IMR-90 (cell line): ENCODE measurements at regions not wholly inside any gene's neighbourhood (a gene's known extent, or its start where the extent isn't known, plus 50 kb on each side); places are given as distances from the start of the nearest gene placed in this dataset.
A peak's percentile ranks its signal among the peaks of the same experiment; 100 is the strongest.

Experiments
- ATAC-seq: fragments of 200-7000 bp; cut with Tn5 transposase; 2 replicates; pipeline ENCODE4 v1.9.1; 2020; ENCODE audit warnings: low read depth, mild to moderate bottlenecking, moderate library complexity
- BruUV-seq: library from RNA; stranded (reverse); fragments of 400-500 nt; replicated peaks from 2 replicates; lab custom pipeline; 2021; lab: Mats Ljungman, UMichigan
- CTCF ChIA-PET: fragments of 300-600 bp; formaldehyde crosslinking; extraction: SDS; loops from one replicate; lab custom pipeline; 2021; ENCODE audit warnings: antibody characterized with exemption; lab: Yijun Ruan, JAX
- POLR2A ChIA-PET: fragments of 300-600 bp; sonication (Branson Sonifier 250); formaldehyde crosslinking; loops from one replicate; lab custom pipeline; 2022; ENCODE audit warnings: antibody characterized with exemption; ENCODE audit not compliant: unreplicated experiment; lab: Charles Lee
- DNase-seq: peaks from one replicate; pipeline ENCODE4 v3.0.0; 2013
- H2AFZ ChIP-seq: replicated peaks from 2 replicates; pipeline ENCODE3; 2013; ENCODE audit warnings: low read length, mild to moderate bottlenecking; ENCODE audit not compliant: poor library complexity
- H2AK5ac ChIP-seq: 2 replicates; pipeline ENCODE4 v1.6.1; 2013; ENCODE audit warnings: low read depth, low read length, inconsistent platforms
- H2AK9ac ChIP-seq: replicated peaks from 2 replicates; pipeline ENCODE3; 2013; ENCODE audit warnings: mild to moderate bottlenecking, low read depth, low read length, moderate library complexity; ENCODE audit not compliant: poor library complexity
- H2BK120ac ChIP-seq: 2 replicates; pipeline ENCODE4 v1.6.1; 2013; ENCODE audit warnings: low read depth, low read length, inconsistent platforms
- H2BK15ac ChIP-seq: 3 replicates; pipeline ENCODE4 v1.6.1; 2013; ENCODE audit warnings: low read depth, low read length, inconsistent platforms
- H2BK20ac ChIP-seq: 2 replicates; pipeline ENCODE4 v1.6.1; 2013; ENCODE audit warnings: low read depth, mild to moderate bottlenecking, inconsistent platforms, low read length, moderate library complexity
- H2BK5ac ChIP-seq: 2 replicates; pipeline ENCODE4 v1.6.1; 2013; ENCODE audit warnings: mild to moderate bottlenecking, low read depth, low read length, inconsistent platforms; ENCODE audit not compliant: poor library complexity, severe bottlenecking
- H3K14ac ChIP-seq: replicated peaks from 2 replicates; pipeline ENCODE4 v1.6.1; 2013; ENCODE audit warnings: low read depth, low read length, inconsistent platforms
- H3K18ac ChIP-seq: 2 replicates; pipeline ENCODE4 v1.6.1; 2013; ENCODE audit warnings: low read depth, low read length, control low read depth
- H3K23ac ChIP-seq: 2 replicates; pipeline ENCODE4 v1.6.1; 2013; ENCODE audit warnings: low read depth, low read length, inconsistent platforms
- H3K27ac ChIP-seq: 2 replicates; pipeline ENCODE4 v1.5.1; 2013; ENCODE audit warnings: mild to moderate bottlenecking, control low read depth, low read length; ENCODE audit not compliant: insufficient read depth
- H3K27me3 ChIP-seq: 2 replicates; pipeline ENCODE4 v1.6.1; 2013; ENCODE audit warnings: low read length; ENCODE audit not compliant: control insufficient read depth, insufficient read depth
- H3K36me3 ChIP-seq: 2 replicates; pipeline ENCODE4 v1.6.1; 2013; ENCODE audit warnings: low read length, mixed read lengths; ENCODE audit not compliant: control insufficient read depth, insufficient read depth
- H3K4ac ChIP-seq: 2 replicates; pipeline ENCODE4 v1.6.1; 2013; ENCODE audit warnings: low read depth, low read length, inconsistent platforms
- H3K4me1 ChIP-seq: 2 replicates; pipeline ENCODE4 v1.6.1; 2013; ENCODE audit warnings: low read length, mixed read lengths; ENCODE audit not compliant: control insufficient read depth, insufficient read depth
- H3K4me2 ChIP-seq: 2 replicates; pipeline ENCODE4 v1.6.1; 2013; ENCODE audit warnings: low read depth, mild to moderate bottlenecking, control low read depth, low read length, moderate library complexity
- H3K4me3 ChIP-seq: 2 replicates; pipeline ENCODE4 v1.5.1; 2013; ENCODE audit warnings: low read depth, mild to moderate bottlenecking, control low read depth, low read length, moderate library complexity; ENCODE audit not compliant: insufficient read depth
- H3K56ac ChIP-seq: 2 replicates; pipeline ENCODE4 v1.6.1; 2013; ENCODE audit warnings: low read length, inconsistent platforms; ENCODE audit not compliant: insufficient read depth; ENCODE audit errors: extremely low read depth
- H3K79me1 ChIP-seq, 2 experiments: 2 replicates each; pipeline ENCODE4 v1.6.1; 2013; ENCODE audit warnings: low read length in 2 of 2, inconsistent platforms in 1 of 2, low read depth in 1 of 2
- H3K9ac ChIP-seq: 2 replicates; pipeline ENCODE4 v1.6.1; 2013; ENCODE audit warnings: low read depth, low read length, control low read depth
- H3K9me1 ChIP-seq: 2 replicates; pipeline ENCODE4 v1.6.1; 2013; ENCODE audit warnings: low read length, inconsistent platforms; ENCODE audit not compliant: insufficient read depth
- H3K9me3 ChIP-seq: 2 replicates; pipeline ENCODE4 v1.6.1; 2013; ENCODE audit warnings: low read length; ENCODE audit not compliant: control insufficient read depth, insufficient read depth
- H4K20me1 ChIP-seq: 2 replicates; pipeline ENCODE4 v1.6.1; 2013; ENCODE audit warnings: low read length, inconsistent platforms; ENCODE audit not compliant: insufficient read depth
- H4K5ac ChIP-seq: 2 replicates; pipeline ENCODE4 v1.6.1; 2013; ENCODE audit warnings: mild to moderate bottlenecking, low read depth, low read length, control low read depth
- H4K8ac ChIP-seq, 2 experiments: 2 replicates each; pipeline ENCODE4 v1.6.1; 2013; ENCODE audit warnings: low read depth in 2 of 2, low read length in 2 of 2, control low read depth in 1 of 2, inconsistent platforms in 1 of 2
- H4K91ac ChIP-seq: 2 replicates; pipeline ENCODE4 v1.6.1; 2013; ENCODE audit warnings: low read depth, low read length, inconsistent platforms; ENCODE audit not compliant: insufficient read depth
- BHLHE40 ChIP-seq: fragments of 150-350 bp; IDR thresholded peaks from 2 replicates; pipeline ENCODE4 v1.6.1; 2016; ENCODE audit warnings: mild to moderate bottlenecking, low read depth, low read length
- CHD1 ChIP-seq: IDR thresholded peaks from 2 replicates; pipeline ENCODE4 v1.6.1; 2012; ENCODE audit warnings: low read depth, low read length, improper control_type of control experiment
- FOS ChIP-seq: fragments of 150-350 bp; IDR thresholded peaks from 2 replicates; pipeline ENCODE4 v1.6.1; 2016; ENCODE audit warnings: low read depth, low read length
- MAFK ChIP-seq: IDR thresholded peaks from 2 replicates; pipeline ENCODE4 v1.6.1; 2012; ENCODE audit warnings: low read depth, low read length, improper control_type of control experiment
- MXI1 ChIP-seq: IDR thresholded peaks from 2 replicates; pipeline ENCODE4 v1.6.1; 2012; ENCODE audit warnings: low read depth, mild to moderate bottlenecking, low read length, moderate library complexity, borderline replicate concordance
- NFE2L2 ChIP-seq: fragments of 150-350 bp; IDR thresholded peaks from 2 replicates; pipeline ENCODE4 v1.6.1; 2016; ENCODE audit warnings: low read depth, mild to moderate bottlenecking, low read length
- POLR2A ChIP-seq: IDR thresholded peaks from 2 replicates; pipeline ENCODE4 v1.6.1; 2012; ENCODE audit warnings: mild to moderate bottlenecking, low read depth, low read length
- RAD21 ChIP-seq: IDR thresholded peaks from 2 replicates; pipeline ENCODE4 v1.6.1; 2012; ENCODE audit warnings: low read length, improper control_type of control experiment
- RCOR1 ChIP-seq: IDR thresholded peaks from 2 replicates; pipeline ENCODE4 v1.6.1; 2012; ENCODE audit warnings: mild to moderate bottlenecking, low read length, improper control_type of control experiment; ENCODE audit not compliant: insufficient replicate concordance
- SMC3 ChIP-seq: fragments of 150-350 bp; IDR thresholded peaks from 2 replicates; pipeline ENCODE4 v1.6.1; 2016; ENCODE audit warnings: low read depth, mild to moderate bottlenecking, antibody characterized with exemption, low read length, moderate library complexity
- WGBS, 2 experiments: methylation state at CpG; one replicate each; pipeline versions ENCODE4 v1.1.5 to v1.1.7; 2013; ENCODE audit warnings: missing lambda C conversion rate in 2 of 2; ENCODE audit not compliant: insufficient read length in 1 of 2; ENCODE audit errors: extremely low coverage in 2 of 2; 5-methylcytosine and 5-hydroxymethylcytosine counted together
- dilution Hi-C: fragments of 300-500 bp; cut with HindIII; formaldehyde crosslinking; loops from one replicate; pipeline ENCODE4 v1.14.3; 2018; ENCODE audit warnings: low sequenced_read_pairs; ENCODE audit not compliant: unreplicated experiment
- in situ Hi-C: fragments of 300-500 bp; cut with MboI; formaldehyde crosslinking; loops from 3 replicates; pipeline ENCODE4 v1.14.3; 2019; ENCODE audit warnings: low sequenced_read_pairs, inconsistent platforms, mixed read lengths
- intact Hi-C: fragments of 100-400 bp; cut with micrococcal nuclease; formaldehyde crosslinking; loops from 2 replicates; pipeline ENCODE4 v1.10.0; 2022

DNA sequence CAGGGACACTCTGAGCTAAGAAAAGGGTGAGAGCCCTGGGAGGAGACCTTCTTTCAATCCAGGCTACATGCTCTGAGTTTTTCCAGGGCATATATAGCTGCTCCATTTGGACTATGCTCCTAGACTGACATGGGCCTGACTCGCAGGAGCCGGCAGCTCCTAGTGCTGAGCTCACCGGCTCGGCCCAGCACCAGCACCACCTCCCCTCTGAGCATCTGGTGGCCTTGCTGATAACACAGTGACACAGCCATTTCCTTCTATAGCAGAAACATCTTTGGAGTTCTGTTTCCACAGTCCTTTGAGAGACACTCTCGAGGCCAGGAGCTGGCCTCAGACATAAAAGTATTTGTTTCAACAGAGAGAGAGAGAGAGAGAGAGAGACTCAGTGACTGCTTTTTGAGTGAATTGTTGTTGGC lies 184.9 kb downstream of the TM9SF2 start:
- WGBS, 2 experiments, result 0% methylated on average over 2 of the region's 5 CpGs; no CpG with 5 or more reads in 1 of the 2 experiments
- H4K91ac ChIP-seq, result no peak overlapping the region
- dilution Hi-C loops (no loop called here), intact Hi-C loops (loop anchor here (10.0 kb wide), 1 partner anchor 189 kb away; no protein-coding TSS in a partner anchor), in situ Hi-C loops (no loop called here)
- H3K56ac ChIP-seq, result no peak overlapping the region
- H3K27me3 ChIP-seq, result peaks cover 24% of the 10 kb centered on the region
- no peak overlapping the region for H3K4me3 ChIP-seq
- H2AFZ ChIP-seq, result no peak overlapping the region
- no peak overlapping the region for H3K4ac ChIP-seq
- no peak overlapping the region for H4K8ac ChIP-seq
- no peak overlapping the region for H3K23ac ChIP-seq
- no peak overlapping the region for H4K5ac ChIP-seq
- no peak overlapping the region for H3K27ac ChIP-seq
- H2BK120ac ChIP-seq, result no peak overlapping the region
- no peaks in the 10 kb centered on the region for H3K4me1 ChIP-seq
- H3K9me1 ChIP-seq, result no peaks in the 10 kb centered on the region
- DNase-seq (peak; percentile 4), ATAC-seq (peak; percentile 44; the same call in 1 of the 2 replicates)
- H3K9ac ChIP-seq, result no peak overlapping the region
- ChIA-PET CTCF (no interaction called here), POLR2A (no interaction called here)
- no peak for TF ChIP-seq RAD21
- no peak for TF ChIP-seq CHD1
- TF ChIP-seq NFE2L2, result no peak
- TF ChIP-seq BHLHE40, result no peak
- no peak for TF ChIP-seq POLR2A
- no peak for TF ChIP-seq MXI1
- no peak for TF ChIP-seq FOS
- no peak for TF ChIP-seq MAFK
- TF ChIP-seq RCOR1, result no peak
- no peak for TF ChIP-seq SMC3
- H3K36me3 ChIP-seq, result no peaks in the 10 kb centered on the region
- no peaks in the 10 kb centered on the region for H3K79me1 ChIP-seq
- H2BK15ac ChIP-seq, result no peak overlapping the region
- no peak overlapping the region for H2AK5ac ChIP-seq
- H3K4me2 ChIP-seq, result no peak overlapping the region
- no peak overlapping the region for H2AK9ac ChIP-seq
- H3K18ac ChIP-seq, result no peak overlapping the region
- no TSS peak for BruUV-seq
- no peak overlapping the region for H3K14ac ChIP-seq
- no peaks in the 10 kb centered on the region for H4K20me1 ChIP-seq
- H3K9me3 ChIP-seq, result no peaks in the 10 kb centered on the region
- no peak overlapping the region for H2BK20ac ChIP-seq
- no peak overlapping the region for H2BK5ac ChIP-seq
